Panc1 (cell line): ENCODE measurements at regions not wholly inside any gene's neighbourhood (a gene's known extent, or its start where the extent isn't known, plus 50 kb on each side); places are given as distances from the start of the nearest gene placed in this dataset.

Experiments used
- ATAC-seq: fragments of 200-7000 bp; cut with Tn5 transposase; 2 replicates; pipeline ENCODE4 v1.9.1; 2020; ENCODE audit warnings: mild to moderate bottlenecking, moderate library complexity
- BruUV-seq: library from RNA; stranded (reverse); fragments of 400-500 nt; replicated peaks from 2 replicates; lab custom pipeline; 2021; lab: Mats Ljungman, UMichigan
- CTCF ChIA-PET: fragments of 300-600 bp; sonication (Branson Sonifier 250); formaldehyde crosslinking; loops from one replicate; lab custom pipeline; 2022; ENCODE audit warnings: antibody characterized with exemption; lab: Charles Lee
- POLR2A ChIA-PET: fragments of 300-600 bp; sonication (Branson Sonifier 250); formaldehyde crosslinking; loops from one replicate; lab custom pipeline; 2022; ENCODE audit warnings: antibody characterized with exemption; lab: Charles Lee
- DNase-seq: peaks from one replicate; pipeline ENCODE4 v3.0.0-alpha.2; 2010; ENCODE audit warnings: low read depth, low spot score
- H3K27ac ChIP-seq: 2 replicates; pipeline ENCODE4 v1.5.1; 2011; ENCODE audit warnings: mild to moderate bottlenecking, low read length, inconsistent platforms
- H3K27me3 ChIP-seq: fragments of 200-500 bp; sonication (Bioruptor generic); 2 replicates; pipeline ENCODE4 v1.6.0; 2014; ENCODE audit warnings: low read length, inconsistent platforms; ENCODE audit not compliant: control insufficient read depth, insufficient read depth
- H3K36me3 ChIP-seq: fragments of 200-500 bp; sonication (Bioruptor generic); 2 replicates; pipeline ENCODE4 v1.5.1; 2014; ENCODE audit warnings: inconsistent platforms, mild to moderate bottlenecking, low read length, moderate library complexity; ENCODE audit not compliant: control insufficient read depth, insufficient read depth
- H3K4me1 ChIP-seq: 2 replicates; pipeline ENCODE4 v1.5.1; 2011; ENCODE audit warnings: inconsistent platforms, mild to moderate bottlenecking, low read length, moderate library complexity; ENCODE audit not compliant: control insufficient read depth, insufficient read depth
- H3K4me3 ChIP-seq, 2 experiments: 2 replicates each; pipeline ENCODE4 v1.5.1; 2011 to 2012; ENCODE audit warnings: low read depth in 2 of 2, low read length in 2 of 2, mild to moderate bottlenecking in 2 of 2, inconsistent platforms in 1 of 2, moderate library complexity in 1 of 2
- H3K9me3 ChIP-seq: fragments of 200-500 bp; sonication (Bioruptor generic); 2 replicates; pipeline ENCODE4 v1.5.1; 2014; ENCODE audit warnings: low read depth, mild to moderate bottlenecking, inconsistent platforms, low read length, moderate library complexity; ENCODE audit not compliant: control insufficient read depth, insufficient read depth
- POLR2AphosphoS5 ChIP-seq: IDR thresholded peaks from 2 replicates; pipeline ENCODE4 v1.6.1; 2012; ENCODE audit warnings: mild to moderate bottlenecking, low read depth, low read length, moderate library complexity
- SIN3A ChIP-seq: IDR thresholded peaks from 2 replicates; pipeline ENCODE4 v1.6.1; 2012; ENCODE audit warnings: low read depth, mild to moderate bottlenecking, low read length, moderate library complexity, borderline replicate concordance; ENCODE audit not compliant: insufficient read depth
- TCF7L2 ChIP-seq: IDR thresholded peaks from 2 replicates; pipeline ENCODE4 v1.6.1; 2011; ENCODE audit warnings: mild to moderate bottlenecking, low read depth, low read length, inconsistent platforms
- in situ Hi-C: cut with HindIII; loops from 2 replicates; pipeline ENCODE4 v1.10.0; 2016; ENCODE audit warnings: low sequenced_read_pairs, low pct_unique_long_range_greater_than_20kb
- intact Hi-C: fragments of 100-400 bp; cut with micrococcal nuclease; formaldehyde crosslinking; loops from one replicate; pipeline ENCODE4 v1.10.0; 2022; ENCODE audit not compliant: unreplicated experiment
- TF ChIP-seq, protein P1 (sequence below): fragments of 450-650 bp; IDR thresholded peaks from 2 replicates; pipeline ENCODE4 v1.5.1; 2017; ENCODE audit warnings: mild to moderate bottlenecking
- TF ChIP-seq, protein P2 (sequence below), 2 experiments: IDR thresholded peaks; 2 replicates each; pipeline ENCODE4 v1.6.1; 2011 to 2012; ENCODE audit warnings: low read depth in 2 of 2, control low read depth in 1 of 2, low read length in 1 of 2, mild to moderate bottlenecking in 1 of 2, moderate library complexity in 1 of 2; ENCODE audit not compliant: insufficient read depth in 1 of 2

DNA sequence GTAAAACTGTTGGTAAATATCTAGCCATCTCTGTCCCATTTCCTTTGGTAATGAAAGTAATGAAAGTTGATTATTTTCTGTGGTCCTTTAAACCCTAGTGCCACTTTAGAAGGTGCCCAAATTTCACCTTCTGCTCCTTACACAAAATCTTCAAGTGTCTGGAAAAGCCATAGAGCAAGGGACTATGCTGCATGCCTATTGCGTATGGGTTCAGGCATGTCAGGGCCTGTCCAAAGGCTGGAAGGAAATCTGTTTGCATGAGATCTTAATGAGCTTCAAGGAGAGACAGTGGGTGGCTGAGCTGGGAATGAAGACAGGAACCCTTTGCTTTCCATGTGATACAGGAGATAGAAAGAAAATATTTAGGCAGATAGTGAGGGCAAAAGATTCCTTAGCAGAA, 66.6 kb upstream of the CCN6 start:
- no TSS peak for BruUV-seq

DNA sequence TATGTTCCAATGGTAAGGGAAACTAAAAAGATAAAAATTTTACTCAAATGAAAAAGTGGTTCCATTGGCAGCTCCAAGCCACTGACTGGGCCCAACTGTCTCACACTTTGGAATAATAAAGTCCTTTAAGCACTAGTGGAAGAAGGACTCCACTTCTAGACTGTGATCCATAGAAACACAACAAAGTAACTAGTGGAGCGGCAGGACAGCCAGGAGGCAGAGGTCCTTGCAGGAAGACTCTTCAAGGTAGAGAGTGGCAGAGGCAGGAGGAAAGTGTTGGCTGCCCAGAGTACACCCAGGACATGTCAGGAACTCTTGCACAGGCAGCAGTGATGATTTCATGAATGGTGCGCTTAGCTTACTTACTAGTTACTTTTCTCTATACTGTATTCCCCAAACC, 65.0 kb upstream of the CCN6 start:
- Histone ChIP-seq H3K27ac (no peak overlapping the region), H3K4me1 (no peaks in the 10 kb centered on the region), H3K4me3 (no peak overlapping the region), H3K27me3 (peaks cover 31% of the 10 kb centered on the region), H3K9me3 (no peaks in the 10 kb centered on the region), H3K36me3 (no peaks in the 10 kb centered on the region)
- ChIA-PET CTCF (no interaction called here), POLR2A (no interaction called here)
- DNase-seq (no peak), ATAC-seq (no peak)
- BruUV-seq: no TSS peak
- no peak for TF ChIP-seq TCF7L2
- TF ChIP-seq, protein P1, sequence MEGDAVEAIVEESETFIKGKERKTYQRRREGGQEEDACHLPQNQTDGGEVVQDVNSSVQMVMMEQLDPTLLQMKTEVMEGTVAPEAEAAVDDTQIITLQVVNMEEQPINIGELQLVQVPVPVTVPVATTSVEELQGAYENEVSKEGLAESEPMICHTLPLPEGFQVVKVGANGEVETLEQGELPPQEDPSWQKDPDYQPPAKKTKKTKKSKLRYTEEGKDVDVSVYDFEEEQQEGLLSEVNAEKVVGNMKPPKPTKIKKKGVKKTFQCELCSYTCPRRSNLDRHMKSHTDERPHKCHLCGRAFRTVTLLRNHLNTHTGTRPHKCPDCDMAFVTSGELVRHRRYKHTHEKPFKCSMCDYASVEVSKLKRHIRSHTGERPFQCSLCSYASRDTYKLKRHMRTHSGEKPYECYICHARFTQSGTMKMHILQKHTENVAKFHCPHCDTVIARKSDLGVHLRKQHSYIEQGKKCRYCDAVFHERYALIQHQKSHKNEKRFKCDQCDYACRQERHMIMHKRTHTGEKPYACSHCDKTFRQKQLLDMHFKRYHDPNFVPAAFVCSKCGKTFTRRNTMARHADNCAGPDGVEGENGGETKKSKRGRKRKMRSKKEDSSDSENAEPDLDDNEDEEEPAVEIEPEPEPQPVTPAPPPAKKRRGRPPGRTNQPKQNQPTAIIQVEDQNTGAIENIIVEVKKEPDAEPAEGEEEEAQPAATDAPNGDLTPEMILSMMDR: no peak
- TF ChIP-seq, protein P2, sequence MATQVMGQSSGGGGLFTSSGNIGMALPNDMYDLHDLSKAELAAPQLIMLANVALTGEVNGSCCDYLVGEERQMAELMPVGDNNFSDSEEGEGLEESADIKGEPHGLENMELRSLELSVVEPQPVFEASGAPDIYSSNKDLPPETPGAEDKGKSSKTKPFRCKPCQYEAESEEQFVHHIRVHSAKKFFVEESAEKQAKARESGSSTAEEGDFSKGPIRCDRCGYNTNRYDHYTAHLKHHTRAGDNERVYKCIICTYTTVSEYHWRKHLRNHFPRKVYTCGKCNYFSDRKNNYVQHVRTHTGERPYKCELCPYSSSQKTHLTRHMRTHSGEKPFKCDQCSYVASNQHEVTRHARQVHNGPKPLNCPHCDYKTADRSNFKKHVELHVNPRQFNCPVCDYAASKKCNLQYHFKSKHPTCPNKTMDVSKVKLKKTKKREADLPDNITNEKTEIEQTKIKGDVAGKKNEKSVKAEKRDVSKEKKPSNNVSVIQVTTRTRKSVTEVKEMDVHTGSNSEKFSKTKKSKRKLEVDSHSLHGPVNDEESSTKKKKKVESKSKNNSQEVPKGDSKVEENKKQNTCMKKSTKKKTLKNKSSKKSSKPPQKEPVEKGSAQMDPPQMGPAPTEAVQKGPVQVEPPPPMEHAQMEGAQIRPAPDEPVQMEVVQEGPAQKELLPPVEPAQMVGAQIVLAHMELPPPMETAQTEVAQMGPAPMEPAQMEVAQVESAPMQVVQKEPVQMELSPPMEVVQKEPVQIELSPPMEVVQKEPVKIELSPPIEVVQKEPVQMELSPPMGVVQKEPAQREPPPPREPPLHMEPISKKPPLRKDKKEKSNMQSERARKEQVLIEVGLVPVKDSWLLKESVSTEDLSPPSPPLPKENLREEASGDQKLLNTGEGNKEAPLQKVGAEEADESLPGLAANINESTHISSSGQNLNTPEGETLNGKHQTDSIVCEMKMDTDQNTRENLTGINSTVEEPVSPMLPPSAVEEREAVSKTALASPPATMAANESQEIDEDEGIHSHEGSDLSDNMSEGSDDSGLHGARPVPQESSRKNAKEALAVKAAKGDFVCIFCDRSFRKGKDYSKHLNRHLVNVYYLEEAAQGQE (IDR thresholded peaks at IDR 0.05; ENCODE audit: insufficient read depth in 1 of 2, low read depth in 2 of 2, low read length in 1 of 2): no peak
- TF ChIP-seq SIN3A: no peak
- in situ Hi-C loops (no loop called here), intact Hi-C loops (no loop called here)

More for the DNA sequence above, 66.6 kb upstream of the CCN6 start:
- in situ Hi-C loops (no loop called here), intact Hi-C loops (no loop called here)
- CTCF ChIA-PET: no interaction called here
- no peak overlapping the region for H3K27ac ChIP-seq
- ATAC-seq (no peak), DNase-seq (no peak)
- H3K9me3 ChIP-seq: no peaks in the 10 kb centered on the region
- H3K27me3 ChIP-seq: peaks cover 31% of the 10 kb centered on the region
- no peaks in the 10 kb centered on the region for H3K36me3 ChIP-seq
- H3K4me1 ChIP-seq: no peaks in the 10 kb centered on the region
- TF ChIP-seq TCF7L2 (no peak), SIN3A (no peak), POLR2AphosphoS5 (no peak)
- TF ChIP-seq, protein P1: no peak
- TF ChIP-seq, protein P2 (IDR thresholded peaks at IDR 0.05; ENCODE audit: insufficient read depth in 1 of 2, low read depth in 2 of 2, low read length in 1 of 2): no peak
- H3K4me3 ChIP-seq: no peak overlapping the region
- POLR2A ChIA-PET: no interaction called here
